ENCODE measurements at regions not wholly inside any gene's neighbourhood (a gene's known extent, or its start where the extent isn't known, plus 50 kb on each side); places are given as distances from the start of the nearest gene placed in this dataset.

- BruUV-seq (replicated peaks): no TSS peak
- H3K36me3 ChIP-seq (ENCODE audit: control insufficient read depth, insufficient read depth, low read length): no peaks in the 10 kb centered on the region
- no peaks in the 10 kb centered on the region for H3K9me3 ChIP-seq (ENCODE audit: control insufficient read depth, insufficient read depth, low read depth, low read length)
- TF ChIP-seq POLR2AphosphoS5 (IDR thresholded peaks at IDR 0.05; ENCODE audit: low read depth, low read length): no peak
- no peak for TF ChIP-seq CTCF (IDR thresholded peaks at IDR 0.05)
- TF ChIP-seq TCF7L2 (IDR thresholded peaks at IDR 0.05; ENCODE audit: low read depth, low read length): no peak
- no peak for TF ChIP-seq REST (IDR thresholded peaks at IDR 0.05; ENCODE audit: insufficient read depth in 1 of 2, low read depth in 2 of 2, low read length in 1 of 2)
- no peak for TF ChIP-seq SIN3A (IDR thresholded peaks at IDR 0.05; ENCODE audit: borderline replicate concordance, insufficient read depth, low read depth, low read length)
- ChIA-PET CTCF (no interaction called here), POLR2A (no interaction called here)
- no peaks in the 10 kb centered on the region for H3K4me1 ChIP-seq (ENCODE audit: control insufficient read depth, insufficient read depth, low read length)
- ATAC-seq: no peak
- H3K4me3 ChIP-seq (ENCODE audit: low read depth in 2 of 2, low read length in 2 of 2): no peak overlapping the region
- intact Hi-C loops (cut with micrococcal nuclease; ENCODE audit: unreplicated experiment): no loop called here
- in situ Hi-C loops (cut with HindIII; ENCODE audit: low pct_unique_long_range_greater_than_20kb, low sequenced_read_pairs): no loop called here
- no peak for DNase-seq (ENCODE audit: low read depth, low spot score)
- H3K27me3 ChIP-seq (ENCODE audit: control insufficient read depth, insufficient read depth, low read length): no peaks in the 10 kb centered on the region
- H3K27ac ChIP-seq (ENCODE audit: low read length): no peak overlapping the region
Measured at GRCh38 chr20:11432407-11432806, 485.3 kb upstream of the BTBD3 start.

- no TSS peak for BruUV-seq (replicated peaks)
- no peaks in the 10 kb centered on the region for H3K9me3 ChIP-seq (ENCODE audit: control insufficient read depth, insufficient read depth, low read depth, low read length)
- H3K4me3 ChIP-seq (ENCODE audit: low read depth in 2 of 2, low read length in 2 of 2): no peak overlapping the region
- H3K4me1 ChIP-seq (ENCODE audit: control insufficient read depth, insufficient read depth, low read length): no peaks in the 10 kb centered on the region
- POLR2A ChIA-PET: no interaction called here
- ATAC-seq (no peak), DNase-seq (ENCODE audit: low read depth, low spot score) (no peak)
- in situ Hi-C loops (cut with HindIII; ENCODE audit: low pct_unique_long_range_greater_than_20kb, low sequenced_read_pairs) (no loop called here), intact Hi-C loops (cut with micrococcal nuclease; ENCODE audit: unreplicated experiment) (no loop called here)
- H3K27me3 ChIP-seq (ENCODE audit: control insufficient read depth, insufficient read depth, low read length): no peaks in the 10 kb centered on the region
- H3K36me3 ChIP-seq (ENCODE audit: control insufficient read depth, insufficient read depth, low read length): no peaks in the 10 kb centered on the region
- TF ChIP-seq POLR2AphosphoS5 (IDR thresholded peaks at IDR 0.05; ENCODE audit: low read depth, low read length) (no peak), TCF7L2 (IDR thresholded peaks at IDR 0.05; ENCODE audit: low read depth, low read length) (no peak), REST (IDR thresholded peaks at IDR 0.05; ENCODE audit: insufficient read depth in 1 of 2, low read depth in 2 of 2, low read length in 1 of 2) (no peak), CTCF (IDR thresholded peaks at IDR 0.05) (no peak), SIN3A (IDR thresholded peaks at IDR 0.05; ENCODE audit: borderline replicate concordance, insufficient read depth, low read depth, low read length) (no peak)
- CTCF ChIA-PET: no interaction called here
- H3K27ac ChIP-seq (ENCODE audit: low read length): no peak overlapping the region
Measured at GRCh38 chr20:11436113-11436905, 481.4 kb upstream of the BTBD3 start.

Data from Panc1 (cell line).